ENCODE measurements at regions not wholly inside any gene's neighbourhood (a gene's known extent, or its start where the extent isn't known, plus 50 kb on each side); places are given as distances from the start of the nearest gene placed in this dataset.

GRCh38 chr16:47921535-47921934 is 234.3 kb downstream of the ABCC12 start:
- H4K20me1 ChIP-seq (ENCODE audit: low read depth) = no peaks in the 10 kb centered on the region
- H3K9me3 Mint-ChIP-seq = no peaks in the 10 kb centered on the region
- H3K27me3 ChIP-seq = no peaks in the 10 kb centered on the region
- DNase-seq (ENCODE audit: low spot score) = no peak
- H3K4me2 ChIP-seq = no peak overlapping the region
- H3F3A ChIP-seq (ENCODE audit: low read depth) = no peaks in the 10 kb centered on the region
- no peak overlapping the region for H3K27ac ChIP-seq
- H3K27ac Mint-ChIP-seq = no peak overlapping the region
- H3K4me3 ChIP-seq = no peak overlapping the region
- H3K4me1 ChIP-seq = no peaks in the 10 kb centered on the region
- H3K9me3 ChIP-seq (ENCODE audit: low read depth) = no peaks in the 10 kb centered on the region
- H3K9ac ChIP-seq = no peak overlapping the region
- H3K36me3 ChIP-seq = no peaks in the 10 kb centered on the region
- TF ChIP-seq CTCF (IDR thresholded peaks at IDR 0.05) (no peak), EZH2phosphoT487 (IDR thresholded peaks at IDR 0.05) (no peak), EZH2 (IDR thresholded peaks at IDR 0.05) (no peak)
- no peaks in the 10 kb centered on the region for H3K36me3 Mint-ChIP-seq
- peaks cover 2% of the 10 kb centered on the region for H3K27me3 Mint-ChIP-seq (ENCODE audit: insufficient read depth, low read depth)
- no peak overlapping the region for H2AFZ ChIP-seq (replicated peaks)
- H3K4me1 Mint-ChIP-seq = no peaks in the 10 kb centered on the region
- no peak overlapping the region for H3K4me3 Mint-ChIP-seq
- no peaks in the 10 kb centered on the region for H3K79me2 ChIP-seq (ENCODE audit: low read depth)

- DNase-seq (ENCODE audit: low spot score) = no peak
- no peaks in the 10 kb centered on the region for H3K9me3 ChIP-seq (ENCODE audit: low read depth)
- no peak overlapping the region for H3K9ac ChIP-seq
- Mint-ChIP-seq H3K4me1 (no peaks in the 10 kb centered on the region), H3K9me3 (no peaks in the 10 kb centered on the region), H3K4me3 (no peak overlapping the region), H3K27ac (no peak overlapping the region), H3K36me3 (no peaks in the 10 kb centered on the region), H3K27me3 (ENCODE audit: insufficient read depth, low read depth) (peaks cover 2% of the 10 kb centered on the region)
- H3K36me3 ChIP-seq = no peaks in the 10 kb centered on the region
- no peaks in the 10 kb centered on the region for H3F3A ChIP-seq (ENCODE audit: low read depth)
- no peaks in the 10 kb centered on the region for H3K4me1 ChIP-seq
- no peaks in the 10 kb centered on the region for H3K27me3 ChIP-seq
- TF ChIP-seq EZH2 (IDR thresholded peaks at IDR 0.05) (no peak), EZH2phosphoT487 (IDR thresholded peaks at IDR 0.05) (no peak), CTCF (IDR thresholded peaks at IDR 0.05) (no peak)
- H3K4me2 ChIP-seq = no peak overlapping the region
- no peak overlapping the region for H3K27ac ChIP-seq
- no peak overlapping the region for H3K4me3 ChIP-seq
- no peaks in the 10 kb centered on the region for H3K79me2 ChIP-seq (ENCODE audit: low read depth)
- no peak overlapping the region for H2AFZ ChIP-seq (replicated peaks)
- H4K20me1 ChIP-seq (ENCODE audit: low read depth) = no peaks in the 10 kb centered on the region
Measured at GRCh38 chr16:47920709-47921108, 235.1 kb downstream of the ABCC12 start.

- no peak overlapping the region for H3K27ac Mint-ChIP-seq
- Histone ChIP-seq H2AFZ (replicated peaks) (no peak overlapping the region), H3K36me3 (no peaks in the 10 kb centered on the region), H3K9ac (no peak overlapping the region), H4K20me1 (ENCODE audit: low read depth) (no peaks in the 10 kb centered on the region), H3F3A (ENCODE audit: low read depth) (no peaks in the 10 kb centered on the region), H3K27ac (no peak overlapping the region), H3K4me3 (no peak overlapping the region), H3K79me2 (ENCODE audit: low read depth) (no peaks in the 10 kb centered on the region), H3K4me1 (no peaks in the 10 kb centered on the region), H3K27me3 (no peaks in the 10 kb centered on the region), H3K4me2 (no peak overlapping the region), H3K9me3 (ENCODE audit: low read depth) (no peaks in the 10 kb centered on the region)
- H3K27me3 Mint-ChIP-seq (ENCODE audit: insufficient read depth, low read depth) = peaks cover 2% of the 10 kb centered on the region
- no peak for DNase-seq (ENCODE audit: low spot score)
- no peak for TF ChIP-seq EZH2phosphoT487 (IDR thresholded peaks at IDR 0.05)
- no peak for TF ChIP-seq EZH2 (IDR thresholded peaks at IDR 0.05)
- no peak for TF ChIP-seq CTCF (IDR thresholded peaks at IDR 0.05)
- no peaks in the 10 kb centered on the region for H3K36me3 Mint-ChIP-seq
- H3K4me1 Mint-ChIP-seq = no peaks in the 10 kb centered on the region
- H3K4me3 Mint-ChIP-seq = no peak overlapping the region
- peaks cover 6% of the 10 kb centered on the region for H3K9me3 Mint-ChIP-seq
Measured at GRCh38 chr16:47917118-47917517, 238.7 kb downstream of the ABCC12 start.

- H3K9me3 Mint-ChIP-seq = peaks cover 6% of the 10 kb centered on the region
- no peaks in the 10 kb centered on the region for H3K4me1 Mint-ChIP-seq
Measured at GRCh38 chr16:47916266-47916665, 239.5 kb downstream of the ABCC12 start.

More at GRCh38 chr16:47916266-47916665, 239.5 kb downstream of the ABCC12 start:
- TF ChIP-seq EZH2phosphoT487 (IDR thresholded peaks at IDR 0.05) (no peak), EZH2 (IDR thresholded peaks at IDR 0.05) (no peak), CTCF (IDR thresholded peaks at IDR 0.05) (no peak)
- Histone ChIP-seq H4K20me1 (ENCODE audit: low read depth) (no peaks in the 10 kb centered on the region), H2AFZ (replicated peaks) (no peak overlapping the region), H3K36me3 (no peaks in the 10 kb centered on the region), H3K9me3 (ENCODE audit: low read depth) (no peaks in the 10 kb centered on the region), H3K27ac (no peak overlapping the region), H3F3A (ENCODE audit: low read depth) (no peaks in the 10 kb centered on the region), H3K9ac (no peak overlapping the region), H3K79me2 (ENCODE audit: low read depth) (no peaks in the 10 kb centered on the region), H3K27me3 (no peaks in the 10 kb centered on the region), H3K4me2 (no peak overlapping the region), H3K4me3 (no peak overlapping the region), H3K4me1 (no peaks in the 10 kb centered on the region)
- DNase-seq (ENCODE audit: low spot score) = no peak
- peaks cover 2% of the 10 kb centered on the region for H3K27me3 Mint-ChIP-seq (ENCODE audit: insufficient read depth, low read depth)
- H3K36me3 Mint-ChIP-seq = no peaks in the 10 kb centered on the region
- H3K27ac Mint-ChIP-seq = no peak overlapping the region
- H3K4me3 Mint-ChIP-seq = no peak overlapping the region
